ENCODE measurements at regions not wholly inside any gene's neighbourhood (a gene's known extent, or its start where the extent isn't known, plus 50 kb on each side); places are given as distances from the start of the nearest gene placed in this dataset.

GRCh38 chr21:32197896-32198295 lies 81.0 kb downstream of the MIS18A start:
- Histone ChIP-seq H3K27me3 (ENCODE audit: control insufficient read depth, insufficient read depth, low read length) (no peaks in the 10 kb centered on the region), H3K4me3 (ENCODE audit: low read depth, low read length) (no peak overlapping the region), H3K4me1 (ENCODE audit: control insufficient read depth, insufficient read depth, low read length) (no peaks in the 10 kb centered on the region), H3K27ac (ENCODE audit: low read depth, low read length) (no peak overlapping the region), H3K9ac (ENCODE audit: low read length) (no peak overlapping the region), H3K36me3 (ENCODE audit: control insufficient read depth, insufficient read depth, low read length) (no peaks in the 10 kb centered on the region), H3K9me3 (ENCODE audit: control insufficient read depth, insufficient read depth, low read depth, low read length) (no peaks in the 10 kb centered on the region)

GRCh38 chr21:32196001-32196400 lies 82.8 kb downstream of the MIS18A start:
- Histone ChIP-seq H3K4me1 (ENCODE audit: control insufficient read depth, insufficient read depth, low read length) (no peaks in the 10 kb centered on the region), H3K27me3 (ENCODE audit: control insufficient read depth, insufficient read depth, low read length) (no peaks in the 10 kb centered on the region), H3K9ac (ENCODE audit: low read length) (no peak overlapping the region), H3K4me3 (ENCODE audit: low read depth, low read length) (no peak overlapping the region), H3K36me3 (ENCODE audit: control insufficient read depth, insufficient read depth, low read length) (no peaks in the 10 kb centered on the region), H3K9me3 (ENCODE audit: control insufficient read depth, insufficient read depth, low read depth, low read length) (no peaks in the 10 kb centered on the region), H3K27ac (ENCODE audit: low read depth, low read length) (no peak overlapping the region)

GRCh38 chr21:32193098-32193465 lies 85.8 kb downstream of the MIS18A start:
- no peaks in the 10 kb centered on the region for H3K27me3 ChIP-seq (ENCODE audit: control insufficient read depth, insufficient read depth, low read length)
- H3K4me1 ChIP-seq (ENCODE audit: control insufficient read depth, insufficient read depth, low read length): no peaks in the 10 kb centered on the region
- H3K27ac ChIP-seq (ENCODE audit: low read depth, low read length): no peak overlapping the region
- H3K4me3 ChIP-seq (ENCODE audit: low read depth, low read length): no peak overlapping the region
- H3K9me3 ChIP-seq (ENCODE audit: control insufficient read depth, insufficient read depth, low read depth, low read length): no peaks in the 10 kb centered on the region
- H3K9ac ChIP-seq (ENCODE audit: low read length): no peak overlapping the region
- H3K36me3 ChIP-seq (ENCODE audit: control insufficient read depth, insufficient read depth, low read length): no peaks in the 10 kb centered on the region

GRCh38 chr21:32192291-32193097 lies 86.4 kb downstream of the MIS18A start:
- Histone ChIP-seq H3K4me1 (ENCODE audit: control insufficient read depth, insufficient read depth, low read length) (no peaks in the 10 kb centered on the region), H3K27me3 (ENCODE audit: control insufficient read depth, insufficient read depth, low read length) (no peaks in the 10 kb centered on the region), H3K9me3 (ENCODE audit: control insufficient read depth, insufficient read depth, low read depth, low read length) (no peaks in the 10 kb centered on the region), H3K4me3 (ENCODE audit: low read depth, low read length) (no peak overlapping the region), H3K27ac (ENCODE audit: low read depth, low read length) (no peak overlapping the region), H3K9ac (ENCODE audit: low read length) (peak overlapping the region; percentile 7), H3K36me3 (ENCODE audit: control insufficient read depth, insufficient read depth, low read length) (no peaks in the 10 kb centered on the region)

- Histone ChIP-seq H3K9ac (ENCODE audit: low read length) (no peak overlapping the region), H3K36me3 (ENCODE audit: control insufficient read depth, insufficient read depth, low read length) (no peaks in the 10 kb centered on the region), H3K27me3 (ENCODE audit: control insufficient read depth, insufficient read depth, low read length) (no peaks in the 10 kb centered on the region), H3K9me3 (ENCODE audit: control insufficient read depth, insufficient read depth, low read depth, low read length) (no peaks in the 10 kb centered on the region), H3K4me3 (ENCODE audit: low read depth, low read length) (no peak overlapping the region), H3K4me1 (ENCODE audit: control insufficient read depth, insufficient read depth, low read length) (no peaks in the 10 kb centered on the region), H3K27ac (ENCODE audit: low read depth, low read length) (no peak overlapping the region)
Measured at GRCh38 chr21:32190493-32191144, 88.2 kb downstream of the MIS18A start.

GRCh38 chr21:32189688-32190483 lies 89.0 kb downstream of the MIS18A start:
- no peak overlapping the region for H3K9ac ChIP-seq (ENCODE audit: low read length)
- no peaks in the 10 kb centered on the region for H3K9me3 ChIP-seq (ENCODE audit: control insufficient read depth, insufficient read depth, low read depth, low read length)
- no peaks in the 10 kb centered on the region for H3K36me3 ChIP-seq (ENCODE audit: control insufficient read depth, insufficient read depth, low read length)
- H3K27ac ChIP-seq (ENCODE audit: low read depth, low read length): no peak overlapping the region
- H3K4me3 ChIP-seq (ENCODE audit: low read depth, low read length): no peak overlapping the region
- H3K4me1 ChIP-seq (ENCODE audit: control insufficient read depth, insufficient read depth, low read length): no peaks in the 10 kb centered on the region; the same call in 1 of the 2 replicates
- no peaks in the 10 kb centered on the region for H3K27me3 ChIP-seq (ENCODE audit: control insufficient read depth, insufficient read depth, low read length)

GRCh38 chr21:32186804-32187203 lies 92.0 kb downstream of the MIS18A start:
- H3K4me3 ChIP-seq (ENCODE audit: low read depth, low read length): no peak overlapping the region

GRCh38 chr21:32185726-32186125 lies 93.1 kb downstream of the MIS18A start:
- Histone ChIP-seq H3K4me3 (ENCODE audit: low read depth, low read length) (no peak overlapping the region), H3K9me3 (ENCODE audit: control insufficient read depth, insufficient read depth, low read depth, low read length) (no peaks in the 10 kb centered on the region), H3K4me1 (ENCODE audit: control insufficient read depth, insufficient read depth, low read length) (peaks cover 4% of the 10 kb centered on the region; the same call in 1 of the 2 replicates), H3K27ac (ENCODE audit: low read depth, low read length) (no peak overlapping the region), H3K36me3 (ENCODE audit: control insufficient read depth, insufficient read depth, low read length) (no peaks in the 10 kb centered on the region), H3K9ac (ENCODE audit: low read length) (no peak overlapping the region), H3K27me3 (ENCODE audit: control insufficient read depth, insufficient read depth, low read length) (no peaks in the 10 kb centered on the region)

More at GRCh38 chr21:32186804-32187203, 92.0 kb downstream of the MIS18A start:
- Histone ChIP-seq H3K27ac (ENCODE audit: low read depth, low read length) (no peak overlapping the region), H3K36me3 (ENCODE audit: control insufficient read depth, insufficient read depth, low read length) (no peaks in the 10 kb centered on the region), H3K27me3 (ENCODE audit: control insufficient read depth, insufficient read depth, low read length) (no peaks in the 10 kb centered on the region), H3K4me1 (ENCODE audit: control insufficient read depth, insufficient read depth, low read length) (peaks cover 4% of the 10 kb centered on the region; the same call in 1 of the 2 replicates), H3K9me3 (ENCODE audit: control insufficient read depth, insufficient read depth, low read depth, low read length) (no peaks in the 10 kb centered on the region), H3K9ac (ENCODE audit: low read length) (no peak overlapping the region)

GRCh38 chr21:32185103-32185502 lies 93.7 kb downstream of the MIS18A start:
- Histone ChIP-seq H3K9me3 (ENCODE audit: control insufficient read depth, insufficient read depth, low read depth, low read length) (no peaks in the 10 kb centered on the region), H3K27me3 (ENCODE audit: control insufficient read depth, insufficient read depth, low read length) (no peaks in the 10 kb centered on the region)

GRCh38 chr21:32184485-32184884 lies 94.4 kb downstream of the MIS18A start:
- Histone ChIP-seq H3K9me3 (ENCODE audit: control insufficient read depth, insufficient read depth, low read depth, low read length) (no peaks in the 10 kb centered on the region), H3K4me1 (ENCODE audit: control insufficient read depth, insufficient read depth, low read length) (peaks cover 4% of the 10 kb centered on the region; the same call in 1 of the 2 replicates), H3K36me3 (ENCODE audit: control insufficient read depth, insufficient read depth, low read length) (no peaks in the 10 kb centered on the region), H3K4me3 (ENCODE audit: low read depth, low read length) (no peak overlapping the region), H3K9ac (ENCODE audit: low read length) (no peak overlapping the region), H3K27ac (ENCODE audit: low read depth, low read length) (no peak overlapping the region), H3K27me3 (ENCODE audit: control insufficient read depth, insufficient read depth, low read length) (no peaks in the 10 kb centered on the region)

More at GRCh38 chr21:32185103-32185502, 93.7 kb downstream of the MIS18A start:
- Histone ChIP-seq H3K36me3 (ENCODE audit: control insufficient read depth, insufficient read depth, low read length) (no peaks in the 10 kb centered on the region), H3K4me3 (ENCODE audit: low read depth, low read length) (no peak overlapping the region), H3K27ac (ENCODE audit: low read depth, low read length) (no peak overlapping the region), H3K4me1 (ENCODE audit: control insufficient read depth, insufficient read depth, low read length) (peaks cover 4% of the 10 kb centered on the region; the same call in 1 of the 2 replicates), H3K9ac (ENCODE audit: low read length) (no peak overlapping the region)

Measured in HUES6 (cell line).